Keratinocyte (primary cell): ENCODE measurements at regions not wholly inside any gene's neighbourhood (a gene's known extent, or its start where the extent isn't known, plus 50 kb on each side); places are given as distances from the start of the nearest gene placed in this dataset.
A peak's percentile ranks its signal among the peaks of the same experiment; 100 is the strongest.

Source experiments
- DNase-seq: peaks from one replicate; pipeline ENCODE4 v3.0.0-alpha.2; 2011; ENCODE audit warnings: low read depth, missing footprints, low spot score
- FAIRE-seq: peaks from 2 replicates; lab custom pipeline; 2011; peaks lifted over from hg19 to GRCh38; lab: Jason Lieb, UNC
- H2AFZ ChIP-seq: 2 replicates; pipeline ENCODE4 v1.6.0; 2012; ENCODE audit warnings: low read length, control low read depth, inconsistent platforms; ENCODE audit not compliant: control insufficient read depth
- H3K27ac ChIP-seq: 2 replicates; pipeline ENCODE4 v1.5.1; 2011; ENCODE audit warnings: low read length; ENCODE audit not compliant: control insufficient read depth, insufficient read depth
- H3K27me3 ChIP-seq: 3 replicates; pipeline ENCODE4 v1.6.0; 2011; ENCODE audit warnings: low read length; ENCODE audit not compliant: control insufficient read depth, insufficient read depth; ENCODE audit errors: extremely low read depth
- H3K36me3 ChIP-seq, 2 experiments: 2 replicates in 1 of 2; 3 replicates in 1 of 2; pipeline ENCODE4 v1.5.1; 2011; ENCODE audit warnings: low read length in 2 of 2, mild to moderate bottlenecking in 1 of 2; ENCODE audit not compliant: control insufficient read depth in 2 of 2, insufficient read depth in 2 of 2; ENCODE audit errors: extremely low read depth in 1 of 2
- H3K4me1 ChIP-seq: 3 replicates; pipeline ENCODE4 v1.5.1; 2011; ENCODE audit warnings: low read length; ENCODE audit not compliant: control insufficient read depth, insufficient read depth; ENCODE audit errors: extremely low read depth
- H3K4me2 ChIP-seq: 3 replicates; pipeline ENCODE4 v1.6.0; 2011; ENCODE audit warnings: low read depth, low read length; ENCODE audit not compliant: control insufficient read depth, insufficient read depth; ENCODE audit errors: extremely low read depth
- H3K4me3 ChIP-seq, 3 experiments: fragments of 200-600 bp in 1 of 3; sonication (generic) in 1 of 3; 2 replicates in 2 of 3; 3 replicates in 1 of 3; pipeline ENCODE4 v1.5.1; 2011 to 2016; ENCODE audit warnings: low read length in 3 of 3, mild to moderate bottlenecking in 3 of 3, control low read depth in 2 of 3, inconsistent platforms in 1 of 3, low read depth in 1 of 3, mixed read lengths in 1 of 3, mixed run types in 1 of 3, moderate library complexity in 1 of 3; ENCODE audit not compliant: control insufficient read depth in 2 of 3, insufficient read depth in 2 of 3; ENCODE audit errors: extremely low read depth in 1 of 3
- H3K79me2 ChIP-seq: 2 replicates; pipeline ENCODE4 v1.6.0; 2012; ENCODE audit warnings: low read length; ENCODE audit not compliant: control insufficient read depth, insufficient read depth
- H3K9ac ChIP-seq: 3 replicates; pipeline ENCODE4 v1.6.0; 2011; ENCODE audit warnings: low read length; ENCODE audit not compliant: control insufficient read depth, insufficient read depth; ENCODE audit errors: extremely low read depth
- H3K9me1 ChIP-seq: 3 replicates; pipeline ENCODE4 v1.6.0; 2011; ENCODE audit warnings: low read length; ENCODE audit not compliant: control insufficient read depth, insufficient read depth; ENCODE audit errors: extremely low read depth
- H3K9me3 ChIP-seq: 2 replicates; pipeline ENCODE4 v1.5.1; 2012; ENCODE audit warnings: low read depth, low read length; ENCODE audit not compliant: control insufficient read depth
- H4K20me1 ChIP-seq: 3 replicates; pipeline ENCODE4 v1.6.0; 2011; ENCODE audit warnings: low read length; ENCODE audit not compliant: control insufficient read depth, insufficient read depth; ENCODE audit errors: extremely low read depth
- CTCF ChIP-seq, 3 experiments: IDR thresholded peaks in 1 of 3; conservative IDR thresholded peaks in 1 of 3; optimal IDR thresholded peaks in 1 of 3; 2 replicates in 2 of 3; 3 replicates in 1 of 3; pipeline versions ENCODE3 to v1.5.1; 2011; ENCODE audit warnings: low read length in 3 of 3, mild to moderate bottlenecking in 3 of 3, moderate library complexity in 2 of 3, control low read depth in 1 of 3, inconsistent platforms in 1 of 3; ENCODE audit not compliant: insufficient read depth in 2 of 3; ENCODE audit errors: extremely low read depth in 1 of 3
- EZH2 ChIP-seq: IDR thresholded peaks from one replicate; pipeline ENCODE4 v1.6.1; 2012; ENCODE audit warnings: inconsistent platforms, mild to moderate bottlenecking, low read length, moderate library complexity
- dilution Hi-C: fragments of 300-500 bp; cut with MboI; formaldehyde crosslinking; loops from one replicate; pipeline ENCODE4 v1.7.0; 2020; ENCODE audit warnings: low sequenced_read_pairs; ENCODE audit not compliant: extremely low pct_ligation_motif_present

GRCh38 chr20:40017765-40018164, 671.3 kb downstream of the MAFB start:
- no peaks in the 10 kb centered on the region for H4K20me1 ChIP-seq
- no peaks in the 10 kb centered on the region for H3K27me3 ChIP-seq
- H2AFZ ChIP-seq: no peak overlapping the region
- no peaks in the 10 kb centered on the region for H3K79me2 ChIP-seq
- no peak overlapping the region for H3K4me3 ChIP-seq
- H3K9me3 ChIP-seq: no peaks in the 10 kb centered on the region
- H3K36me3 ChIP-seq: no peaks in the 10 kb centered on the region
- H3K4me1 ChIP-seq: peaks cover 6% of the 10 kb centered on the region
- TF ChIP-seq CTCF (optimal IDR thresholded peaks at IDR 0.05 in 1 of 3, IDR thresholded peaks at IDR 0.05 in 1 of 3, conservative IDR thresholded peaks at IDR 0.05 in 1 of 3; ENCODE audit: extremely low read depth in 1 of 3, insufficient read depth in 2 of 3, low read length in 3 of 3) (no peak), EZH2 (no peak)
- dilution Hi-C loops: no loop called here
- H3K9me1 ChIP-seq: no peaks in the 10 kb centered on the region
- no peak overlapping the region for H3K9ac ChIP-seq
- no peak overlapping the region for H3K4me2 ChIP-seq
- no peak overlapping the region for H3K27ac ChIP-seq
- FAIRE-seq (no peak), DNase-seq (no peak)

DNA sequence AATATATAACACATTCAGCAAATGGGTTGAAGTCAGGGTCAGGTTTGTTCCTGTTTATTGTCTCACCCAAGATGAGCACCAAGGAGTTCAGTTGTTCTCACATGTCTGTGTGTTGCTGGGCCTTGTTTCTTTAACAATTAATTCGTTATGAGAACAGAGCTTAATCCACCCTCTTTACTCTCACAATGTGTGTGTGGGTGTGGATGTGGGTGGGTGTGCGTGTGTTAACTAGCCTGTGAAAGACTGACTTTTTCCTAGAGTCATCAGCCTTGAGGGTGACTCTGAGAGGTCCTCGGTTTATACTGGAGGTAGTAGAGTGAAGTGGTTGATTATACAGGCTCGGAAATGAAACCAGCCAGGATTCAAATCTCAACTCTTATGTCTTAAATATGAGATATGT, 672.1 kb downstream of the MAFB start:
- Histone ChIP-seq H3K27ac (no peak overlapping the region), H3K4me2 (no peak overlapping the region), H3K4me1 (peaks cover 6% of the 10 kb centered on the region), H3K4me3 (no peak overlapping the region), H2AFZ (no peak overlapping the region), H3K79me2 (no peaks in the 10 kb centered on the region), H4K20me1 (no peaks in the 10 kb centered on the region), H3K36me3 (no peaks in the 10 kb centered on the region), H3K9me1 (no peaks in the 10 kb centered on the region), H3K27me3 (no peaks in the 10 kb centered on the region), H3K9me3 (no peaks in the 10 kb centered on the region), H3K9ac (no peak overlapping the region)
- no peak for DNase-seq
- dilution Hi-C loops: no loop called here
- TF ChIP-seq EZH2 (no peak), CTCF (optimal IDR thresholded peaks at IDR 0.05 in 1 of 3, IDR thresholded peaks at IDR 0.05 in 1 of 3, conservative IDR thresholded peaks at IDR 0.05 in 1 of 3; ENCODE audit: extremely low read depth in 1 of 3, insufficient read depth in 2 of 3, low read length in 3 of 3) (no peak)
- FAIRE-seq: peak; percentile 36
